Mucosa of descending colon (tissue), 3 donors: ENCODE measurements at regions not wholly inside any gene's neighbourhood (a gene's known extent, or its start where the extent isn't known, plus 50 kb on each side); places are given as distances from the start of the nearest gene placed in this dataset.

Source experiments
- ATAC-seq: fragments of 200-7000 bp; cut with Tn5 transposase; one replicate; pipeline ENCODE4 v1.9.1; 2020; ENCODE audit warnings: mild to moderate bottlenecking, moderate library complexity
- DNase-seq, 3 donors: peaks; one replicate each; pipeline ENCODE4 v3.0.0-alpha.2; 2020
- H3K36me3 ChIP-seq: fragments of 200-600 bp; one replicate; pipeline ENCODE4 v1.8.0; 2021; ENCODE audit warnings: low read depth, mild to moderate bottlenecking
- H3K4me1 ChIP-seq: fragments of 200-600 bp; one replicate; pipeline ENCODE4 v1.8.0; 2021; ENCODE audit warnings: low read depth, mild to moderate bottlenecking
- H3K4me3 ChIP-seq: fragments of 200-600 bp; one replicate; pipeline ENCODE4 v1.8.0; 2021; ENCODE audit warnings: mild to moderate bottlenecking
- H3K9me3 ChIP-seq: fragments of 200-600 bp; one replicate; pipeline ENCODE4 v1.8.0; 2021; ENCODE audit warnings: mild to moderate bottlenecking
- CTCF ChIP-seq: fragments of 200-600 bp; IDR thresholded peaks from one replicate; pipeline ENCODE4 v1.8.0; 2022; ENCODE audit warnings: antibody characterized with exemption, mild to moderate bottlenecking
- intact Hi-C, 2 donors: fragments of 100-400 bp; cut with DNase I in 1 of 2; cut with micrococcal nuclease in 1 of 2; formaldehyde crosslinking; loops; one replicate each; pipeline versions ENCODE4 v1.11.0 to v1.11.1; 2022; cut with DNase I, micrococcal nuclease
- donor health status: DM: no; HTN: no; CAD: no; lungs with moderate emphysema.
- donor health status: DM: no; HTN: no; CAD: no.
- donor health status: DM: no; HTN: yes; CAD: no.

DNA sequence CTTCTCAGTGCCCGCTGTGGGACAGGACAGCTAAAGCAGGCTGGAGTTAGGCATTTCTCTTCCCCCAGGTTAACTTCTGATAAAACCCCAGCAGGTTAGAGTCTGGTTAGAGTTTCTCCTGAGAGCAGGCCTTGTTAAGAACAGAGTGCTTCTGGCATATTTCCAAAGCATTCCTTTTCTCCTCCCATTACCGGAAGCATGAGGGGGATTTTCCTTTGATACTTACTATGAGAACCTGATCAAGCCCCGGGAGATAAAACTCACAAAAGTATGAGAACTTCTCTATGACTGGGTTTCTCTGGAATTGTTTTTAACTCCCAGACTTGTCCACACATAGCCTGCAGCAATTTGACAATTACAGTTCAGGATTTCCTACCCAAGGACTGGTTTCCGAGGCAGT, 77.4 kb upstream of the MAST4 start:
- TF ChIP-seq CTCF, result no peak
- H3K4me1 ChIP-seq, result no peaks in the 10 kb centered on the region
- no peak overlapping the region for H3K4me3 ChIP-seq
- no peak for DNase-seq
- H3K36me3 ChIP-seq, result no peaks in the 10 kb centered on the region
- intact Hi-C loops, result no loop called here
- ATAC-seq, result no peak
- peaks cover 12% of the 10 kb centered on the region for H3K9me3 ChIP-seq

DNA sequence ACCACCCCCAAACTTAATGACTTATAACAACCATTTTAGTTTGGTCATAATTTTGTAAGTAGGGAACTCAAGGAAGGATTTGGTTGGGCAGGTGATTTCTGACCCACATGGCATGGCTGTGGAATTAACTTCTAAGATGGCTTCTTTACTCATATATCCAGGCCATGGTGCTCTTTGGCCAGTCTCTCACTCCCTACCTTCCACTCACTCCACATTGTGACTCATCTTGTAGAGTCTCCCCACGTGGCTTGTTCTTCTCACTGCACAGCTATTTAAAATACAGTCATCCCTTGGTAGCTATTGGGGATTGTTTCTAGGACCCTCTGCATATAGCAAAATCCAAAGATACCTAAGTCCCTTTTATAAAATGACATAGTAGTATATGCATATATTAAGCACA, 76.6 kb upstream of the MAST4 start:
- DNase-seq (no peak), ATAC-seq (no peak)
- intact Hi-C loops, result no loop called here
- H3K36me3 ChIP-seq, result no peaks in the 10 kb centered on the region
- no peak overlapping the region for H3K4me3 ChIP-seq
- H3K4me1 ChIP-seq, result no peaks in the 10 kb centered on the region
- H3K9me3 ChIP-seq, result peaks cover 12% of the 10 kb centered on the region
- TF ChIP-seq CTCF, result no peak

DNA sequence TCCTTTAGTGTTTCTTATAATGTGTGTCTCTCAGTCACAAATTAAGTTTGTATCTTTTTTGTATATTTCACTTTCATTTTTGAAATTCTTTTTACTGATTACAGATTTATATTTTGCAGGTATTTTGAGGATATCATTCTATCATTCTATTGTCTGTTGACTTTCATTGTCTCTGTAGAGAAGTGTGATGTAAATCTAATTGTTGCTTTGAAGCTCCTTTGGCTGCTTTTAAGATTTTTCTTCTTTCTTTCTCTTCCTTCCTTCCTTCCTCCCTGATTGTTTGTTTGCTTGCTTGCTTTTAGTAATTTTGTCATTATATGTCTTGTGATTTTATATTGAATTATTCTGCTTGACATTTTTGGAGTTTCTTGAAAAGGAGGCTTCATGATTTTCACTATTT, 75.3 kb upstream of the MAST4 start:
- intact Hi-C loops, result no loop called here
- no peak for TF ChIP-seq CTCF

GRCh38 chr5:66527478-66528035, 68.6 kb upstream of the MAST4 start:
- no peak overlapping the region for H3K4me3 ChIP-seq
- ATAC-seq (no peak), DNase-seq (no peak)
- H3K36me3 ChIP-seq, result no peaks in the 10 kb centered on the region
- TF ChIP-seq CTCF, result no peak
- intact Hi-C loops, result no loop called here
- H3K4me1 ChIP-seq, result no peaks in the 10 kb centered on the region
- no peaks in the 10 kb centered on the region for H3K9me3 ChIP-seq

More for the DNA sequence above, 75.3 kb upstream of the MAST4 start:
- Histone ChIP-seq H3K4me3 (no peak overlapping the region), H3K4me1 (no peaks in the 10 kb centered on the region), H3K9me3 (peaks cover 12% of the 10 kb centered on the region), H3K36me3 (no peaks in the 10 kb centered on the region)
- ATAC-seq, result no peak
- DNase-seq, result no peak

DNA sequence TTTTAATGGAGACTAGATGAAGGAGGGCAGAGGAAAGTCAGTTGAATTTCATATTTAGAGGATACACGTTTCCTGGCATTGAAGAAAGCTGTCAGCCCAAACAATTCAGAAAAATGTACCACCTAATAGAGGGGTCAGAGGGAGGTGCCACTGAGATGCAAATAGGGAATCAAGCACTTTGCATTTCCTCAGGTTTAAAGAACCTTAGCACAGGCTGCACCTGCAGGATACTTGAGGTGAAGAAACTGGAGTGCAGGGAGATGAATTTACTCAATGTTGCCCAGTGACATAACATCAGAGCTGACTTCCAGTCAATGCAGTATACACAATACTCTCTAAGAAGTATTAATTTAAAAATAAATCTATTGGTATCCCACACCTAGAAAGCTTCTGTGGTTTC, 67.0 kb upstream of the MAST4 start:
- H3K4me1 ChIP-seq, result no peaks in the 10 kb centered on the region
- H3K4me3 ChIP-seq, result no peak overlapping the region
- no peaks in the 10 kb centered on the region for H3K36me3 ChIP-seq
- no peaks in the 10 kb centered on the region for H3K9me3 ChIP-seq
- TF ChIP-seq CTCF, result no peak
- ATAC-seq (no peak), DNase-seq (no peak)
- intact Hi-C loops, result no loop called here

GRCh38 chr5:66529704-66530103, 66.5 kb upstream of the MAST4 start:
- ATAC-seq (no peak), DNase-seq (no peak)
- Histone ChIP-seq H3K9me3 (no peaks in the 10 kb centered on the region), H3K36me3 (no peaks in the 10 kb centered on the region), H3K4me3 (no peak overlapping the region), H3K4me1 (no peaks in the 10 kb centered on the region)
- intact Hi-C loops, result no loop called here
- no peak for TF ChIP-seq CTCF
